Adrenal gland (tissue), 9 donors: ENCODE measurements at regions not wholly inside any gene's neighbourhood (a gene's known extent, or its start where the extent isn't known, plus 50 kb on each side); places are given as distances from the start of the nearest gene placed in this dataset.
A peak's percentile ranks its signal among the peaks of the same experiment; 100 is the strongest.

Experiments used
- DNase-seq, 7 donors: peaks; one replicate each; pipeline ENCODE4 v3.0.0-alpha.2; 2019 to 2020
- H3K27ac ChIP-seq, 5 donors: fragments of 200-600 bp; sonication (generic) in 4 of 5; 1 replicate in 3 of 5; 2 replicates in 2 of 5; pipeline versions ENCODE4 v1.5.1 to v1.8.0; 2016 to 2020; ENCODE audit warnings: mild to moderate bottlenecking in 1 of 5
- H3K27me3 ChIP-seq: fragments of 200-600 bp; 2 replicates; pipeline ENCODE4 v1.8.0; 2021
- H3K36me3 ChIP-seq, 2 donors: fragments of 200-600 bp; replicated peaks in 1 of 2; 1 replicate in 1 of 2; 2 replicates in 1 of 2; pipeline versions ENCODE4 v1.5.1 to v1.8.0; 2018 to 2022
- H3K4me1 ChIP-seq, 2 donors: fragments of 200-600 bp; replicated peaks in 1 of 2; 1 replicate in 1 of 2; 2 replicates in 1 of 2; pipeline versions ENCODE4 v1.5.1 to v1.8.0; 2018 to 2021
- H3K4me3 ChIP-seq, 4 donors: fragments of 200-600 bp; sonication (generic) in 3 of 4; one replicate each; pipeline ENCODE4 v1.5.1; 2016 to 2018
- H3K9me3 ChIP-seq, 3 donors: fragments of 200-600 bp; sonication (generic) in 1 of 3; replicated peaks in 1 of 3; 1 replicate in 2 of 3; 2 replicates in 1 of 3; pipeline versions ENCODE4 v1.5.1 to v1.8.0; 2016 to 2021
- POLR2A ChIP-seq, 2 donors: fragments of 450-650 bp; IDR thresholded peaks; one replicate each; pipeline ENCODE4 v1.6.1; 2017; ENCODE audit warnings: antibody characterized with exemption in 2 of 2, mild to moderate bottlenecking in 2 of 2, moderate library complexity in 1 of 2
- WGBS, 4 donors: extraction: QIAGEN DNeasy Blood & Tissue Kit in 2 of 4; methylation state at CpG; one replicate each; pipeline versions ENCODE4 v1.1.5 to v1.1.7; 2013 to 2017; 5-methylcytosine and 5-hydroxymethylcytosine counted together
- intact Hi-C, 2 donors: fragments of 100-400 bp; cut with DNase I; formaldehyde crosslinking; loops; one replicate each; pipeline versions ENCODE4 v1.14.1 to v1.15.0; 2022 to 2023
- TF ChIP-seq, protein P1 (sequence below), 6 experiments: fragments of 450-650 bp in 4 of 6; fragments of 200-600 bp in 2 of 6; sonication (generic) in 1 of 6; IDR thresholded peaks; 1 replicate in 5 of 6; 2 replicates in 1 of 6; pipeline versions ENCODE4 v1.5.1 to v1.8.0; 2016 to 2021; ENCODE audit warnings: antibody characterized with exemption in 6 of 6, mild to moderate bottlenecking in 2 of 6, moderate library complexity in 1 of 6
- donor health status: healthy with polysubstance abuse.
- donor health status: Bipolar disorder and iron deficiency.
- donor health status: DM: yes; HTN: yes; CAD: no.
- donor health status: DM: no; HTN: no; CAD: no.
- donor health status: DM: no; HTN: no; CAD: no.

GRCh38 chr2:155250800-155251199 lies 552.3 kb downstream of the KCNJ3 start:
- Histone ChIP-seq H3K36me3 (no peaks in the 10 kb centered on the region), H3K9me3 (no peaks in the 10 kb centered on the region), H3K27ac (no peak overlapping the region), H3K4me3 (no peak overlapping the region), H3K4me1 (no peaks in the 10 kb centered on the region), H3K27me3 (no peaks in the 10 kb centered on the region)
- no peak for DNase-seq
- intact Hi-C loops = no loop called here
- TF ChIP-seq, protein P1, sequence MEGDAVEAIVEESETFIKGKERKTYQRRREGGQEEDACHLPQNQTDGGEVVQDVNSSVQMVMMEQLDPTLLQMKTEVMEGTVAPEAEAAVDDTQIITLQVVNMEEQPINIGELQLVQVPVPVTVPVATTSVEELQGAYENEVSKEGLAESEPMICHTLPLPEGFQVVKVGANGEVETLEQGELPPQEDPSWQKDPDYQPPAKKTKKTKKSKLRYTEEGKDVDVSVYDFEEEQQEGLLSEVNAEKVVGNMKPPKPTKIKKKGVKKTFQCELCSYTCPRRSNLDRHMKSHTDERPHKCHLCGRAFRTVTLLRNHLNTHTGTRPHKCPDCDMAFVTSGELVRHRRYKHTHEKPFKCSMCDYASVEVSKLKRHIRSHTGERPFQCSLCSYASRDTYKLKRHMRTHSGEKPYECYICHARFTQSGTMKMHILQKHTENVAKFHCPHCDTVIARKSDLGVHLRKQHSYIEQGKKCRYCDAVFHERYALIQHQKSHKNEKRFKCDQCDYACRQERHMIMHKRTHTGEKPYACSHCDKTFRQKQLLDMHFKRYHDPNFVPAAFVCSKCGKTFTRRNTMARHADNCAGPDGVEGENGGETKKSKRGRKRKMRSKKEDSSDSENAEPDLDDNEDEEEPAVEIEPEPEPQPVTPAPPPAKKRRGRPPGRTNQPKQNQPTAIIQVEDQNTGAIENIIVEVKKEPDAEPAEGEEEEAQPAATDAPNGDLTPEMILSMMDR (IDR thresholded peaks at IDR 0.05) = no peak
- no peak for TF ChIP-seq POLR2A (IDR thresholded peaks at IDR 0.05)
- 19 to 29% (median 20%) methylated on average over 2 of the region's 2 CpGs for WGBS, 4 donors

DNA sequence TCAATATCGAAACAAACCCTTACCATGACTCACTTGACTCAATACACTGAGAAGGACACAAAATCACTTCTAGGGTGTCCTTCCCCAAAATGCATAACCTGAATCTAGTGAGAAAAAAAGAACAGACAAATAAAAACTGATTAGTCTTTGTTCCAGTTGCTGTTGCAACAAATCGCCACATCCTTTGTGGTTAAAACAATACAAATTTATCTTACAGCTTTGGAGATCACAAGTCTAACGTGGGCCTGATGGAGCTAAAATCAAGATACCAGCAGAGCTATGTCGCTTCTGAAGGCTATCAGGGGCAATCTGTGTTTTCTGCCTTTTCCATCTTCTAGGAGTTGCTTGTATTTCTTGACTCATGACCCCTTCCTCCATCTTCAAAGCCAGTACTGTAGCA lies 541.7 kb downstream of the KCNJ3 start:
- TF ChIP-seq POLR2A (IDR thresholded peaks at IDR 0.05) = no peak
- TF ChIP-seq, protein P1 (IDR thresholded peaks at IDR 0.05) = no peak
- intact Hi-C loops = no loop called here
- Histone ChIP-seq H3K9me3 (no peaks in the 10 kb centered on the region), H3K4me1 (no peaks in the 10 kb centered on the region), H3K27me3 (no peaks in the 10 kb centered on the region), H3K27ac (no peak overlapping the region), H3K36me3 (no peaks in the 10 kb centered on the region), H3K4me3 (no peak overlapping the region)
- 58 to 66% (median 63%) methylated on average over 4 of the region's 4 CpGs for WGBS, 4 donors
- DNase-seq = no peak

GRCh38 chr2:155235710-155236109 lies 537.2 kb downstream of the KCNJ3 start:
- H3K4me1 ChIP-seq = no peaks in the 10 kb centered on the region
- no peak for TF ChIP-seq POLR2A (IDR thresholded peaks at IDR 0.05)
- TF ChIP-seq, protein P1 (IDR thresholded peaks at IDR 0.05) = no peak
- no peak overlapping the region for H3K4me3 ChIP-seq
- DNase-seq = no peak
- no peak overlapping the region for H3K27ac ChIP-seq
- intact Hi-C loops = no loop called here
- no peaks in the 10 kb centered on the region for H3K9me3 ChIP-seq
- no peaks in the 10 kb centered on the region for H3K27me3 ChIP-seq
- 67 to 74% (median 71%) methylated on average over 2 of the region's 2 CpGs for WGBS, 4 donors
- no peaks in the 10 kb centered on the region for H3K36me3 ChIP-seq

DNA sequence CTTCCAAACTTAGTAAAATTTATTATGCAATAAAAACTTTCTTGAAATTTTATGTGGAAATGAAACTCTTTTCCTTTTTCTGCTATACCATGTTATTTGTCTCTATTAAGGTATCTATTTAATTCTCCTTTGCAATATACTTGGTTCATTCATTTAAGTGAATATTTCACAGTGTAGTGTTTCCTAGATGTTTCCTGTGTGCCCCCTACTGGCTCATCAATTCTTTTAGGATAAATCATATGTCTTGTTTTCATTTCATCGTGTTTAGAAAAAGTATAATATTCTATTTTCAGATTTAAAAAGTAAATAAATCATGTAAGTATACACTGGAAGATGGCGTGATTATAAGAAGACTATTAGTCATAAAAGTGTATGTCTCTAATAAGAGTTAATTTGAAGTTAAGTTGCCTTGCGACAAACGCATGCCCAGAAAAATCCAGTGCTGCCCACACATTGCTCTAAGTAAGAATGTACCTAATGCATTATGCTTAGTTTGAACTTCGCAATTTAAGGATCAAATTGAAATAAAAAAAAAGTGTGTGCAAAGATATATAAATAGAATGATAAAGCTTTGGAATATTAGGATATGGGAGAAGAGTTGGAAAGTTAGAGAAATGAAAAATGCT lies 525.4 kb downstream of the KCNJ3 start:
- Histone ChIP-seq H3K4me1 (no peaks in the 10 kb centered on the region), H3K27me3 (no peaks in the 10 kb centered on the region), H3K4me3 (no peak overlapping the region), H3K27ac (no peak overlapping the region), H3K36me3 (no peaks in the 10 kb centered on the region), H3K9me3 (no peaks in the 10 kb centered on the region)
- intact Hi-C loops = no loop called here
- WGBS, 4 donors = 36 to 48% (median 41%) methylated on average over 5 of the region's 5 CpGs
- no peak for TF ChIP-seq POLR2A (IDR thresholded peaks at IDR 0.05)
- TF ChIP-seq, protein P1 (IDR thresholded peaks at IDR 0.05) = peak in 2 of 6 experiments; percentile 26 to 36
- DNase-seq = no peak
